CD4-positive, alpha-beta T cell (primary cell): ENCODE measurements at regions not wholly inside any gene's neighbourhood (a gene's known extent, or its start where the extent isn't known, plus 50 kb on each side); places are given as distances from the start of the nearest gene placed in this dataset.

Source experiments
- ATAC-seq: fragments of 200-7000 bp; cut with Tn5 transposase; one replicate; pipeline ENCODE4 v1.10.0; 2022; ENCODE audit warnings: mild to moderate bottlenecking; ENCODE audit not compliant: poor library complexity
- CTCF ChIA-PET: fragments of 350-600 bp; sonication (Branson Sonifier 250); formaldehyde crosslinking; loops from one replicate; lab custom pipeline; 2021; ENCODE audit warnings: antibody characterized with exemption, inconsistent platforms; lab: Charles Lee
- POLR2A ChIA-PET: fragments of 350-600 bp; sonication (Branson Sonifier 250); formaldehyde crosslinking; loops from one replicate; lab custom pipeline; 2021; ENCODE audit warnings: antibody characterized with exemption, inconsistent platforms; lab: Charles Lee
- DNase-seq, 14 experiments: peaks; one replicate each; pipeline ENCODE4 v3.0.0-alpha.2; 2013 to 2020; ENCODE audit warnings: mixed read lengths in 2 of 14
- H3K27ac ChIP-seq, 2 donors: one replicate each; pipeline versions ENCODE4 v1.5.1 to v1.7.0; 2013; ENCODE audit warnings: low read length in 2 of 2, low read depth in 1 of 2, mild to moderate bottlenecking in 1 of 2
- H3K27me3 ChIP-seq, 2 experiments: 1 replicate in 1 of 2; 2 replicates in 1 of 2; pipeline versions ENCODE4 v1.6.1 to v1.7.0; 2013; ENCODE audit warnings: low read length in 2 of 2, control low read depth in 1 of 2, mild to moderate bottlenecking in 1 of 2, moderate library complexity in 1 of 2; ENCODE audit not compliant: insufficient read depth in 2 of 2, control insufficient read depth in 1 of 2
- H3K36me3 ChIP-seq: one replicate; pipeline ENCODE4 v1.6.1; 2013; ENCODE audit warnings: low read length, control low read depth; ENCODE audit not compliant: insufficient read depth
- H3K4me1 ChIP-seq: one replicate; pipeline ENCODE4 v1.6.1; 2013; ENCODE audit warnings: low read length, control low read depth; ENCODE audit not compliant: insufficient read depth
- H3K4me3 ChIP-seq: one replicate; pipeline ENCODE4 v1.5.1; 2013; ENCODE audit warnings: mild to moderate bottlenecking, low read length, moderate library complexity
- H3K9me3 ChIP-seq, 2 experiments: 1 replicate in 1 of 2; 2 replicates in 1 of 2; pipeline versions ENCODE4 v1.6.1 to v1.7.0; 2013; ENCODE audit warnings: low read length in 2 of 2, mild to moderate bottlenecking in 2 of 2, control low read depth in 1 of 2, moderate library complexity in 1 of 2; ENCODE audit not compliant: control insufficient read depth in 1 of 2, insufficient read depth in 1 of 2
- H3K27ac Mint-ChIP-seq: one replicate; pipeline ENCODE4 v1.8.0; 2020; ENCODE audit warnings: mixed read lengths
- H3K27me3 Mint-ChIP-seq: one replicate; pipeline ENCODE4 v1.8.0; 2021; ENCODE audit warnings: mixed read lengths
- H3K36me3 Mint-ChIP-seq: one replicate; pipeline ENCODE4 v1.8.0; 2021; ENCODE audit warnings: low read depth, mixed read lengths
- H3K4me1 Mint-ChIP-seq: one replicate; pipeline ENCODE4 v1.8.0; 2021; ENCODE audit warnings: low read depth, mixed read lengths
- H3K4me3 Mint-ChIP-seq: one replicate; pipeline ENCODE4 v1.8.0; 2020; ENCODE audit warnings: mild to moderate bottlenecking, mixed read lengths
- H3K9me3 Mint-ChIP-seq: one replicate; pipeline ENCODE4 v1.8.0; 2020; ENCODE audit warnings: mixed read lengths
- intact Hi-C, 2 experiments: fragments of 100-400 bp; cut with DNase I in 1 of 2; cut with micrococcal nuclease in 1 of 2; formaldehyde crosslinking; loops; one replicate each; pipeline versions ENCODE4 v1.15.1 to v1.9.0; 2023 to 2025; cut with DNase I, micrococcal nuclease
- TF ChIP-seq, protein P1 (sequence below): fragments of 200-600 bp; IDR thresholded peaks from one replicate; pipeline ENCODE4 v1.8.0; 2022; ENCODE audit warnings: antibody characterized with exemption, mild to moderate bottlenecking

DNA sequence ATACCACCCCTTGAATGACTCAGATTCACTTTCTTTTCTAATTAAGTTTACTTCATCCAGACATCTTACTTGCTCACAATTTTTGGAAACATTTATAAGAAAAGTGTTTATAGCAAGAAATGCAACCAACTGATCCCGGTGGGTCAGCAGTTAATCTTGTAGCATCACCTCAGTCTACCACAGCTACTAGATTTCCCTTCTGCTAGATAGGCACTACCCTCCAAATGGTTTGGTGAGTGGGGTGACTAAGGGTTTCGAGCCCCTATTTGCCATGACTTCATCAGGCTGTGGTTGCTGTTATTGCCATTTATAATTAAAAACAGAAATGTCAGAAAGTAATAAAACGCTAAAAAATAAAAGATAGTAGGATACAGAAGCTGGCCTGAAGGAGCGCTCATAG is 930.1 kb upstream of the GJE1 start:
- Histone ChIP-seq H3K4me1 (no peaks in the 10 kb centered on the region), H3K4me3 (no peak overlapping the region), H3K27me3 (no peaks in the 10 kb centered on the region), H3K36me3 (no peaks in the 10 kb centered on the region), H3K27ac (no peak overlapping the region), H3K9me3 (no peaks in the 10 kb centered on the region)
- H3K4me3 Mint-ChIP-seq = no peak overlapping the region
- no peaks in the 10 kb centered on the region for H3K4me1 Mint-ChIP-seq
- no peaks in the 10 kb centered on the region for H3K9me3 Mint-ChIP-seq
- H3K27ac Mint-ChIP-seq = no peak overlapping the region
- TF ChIP-seq, protein P1, sequence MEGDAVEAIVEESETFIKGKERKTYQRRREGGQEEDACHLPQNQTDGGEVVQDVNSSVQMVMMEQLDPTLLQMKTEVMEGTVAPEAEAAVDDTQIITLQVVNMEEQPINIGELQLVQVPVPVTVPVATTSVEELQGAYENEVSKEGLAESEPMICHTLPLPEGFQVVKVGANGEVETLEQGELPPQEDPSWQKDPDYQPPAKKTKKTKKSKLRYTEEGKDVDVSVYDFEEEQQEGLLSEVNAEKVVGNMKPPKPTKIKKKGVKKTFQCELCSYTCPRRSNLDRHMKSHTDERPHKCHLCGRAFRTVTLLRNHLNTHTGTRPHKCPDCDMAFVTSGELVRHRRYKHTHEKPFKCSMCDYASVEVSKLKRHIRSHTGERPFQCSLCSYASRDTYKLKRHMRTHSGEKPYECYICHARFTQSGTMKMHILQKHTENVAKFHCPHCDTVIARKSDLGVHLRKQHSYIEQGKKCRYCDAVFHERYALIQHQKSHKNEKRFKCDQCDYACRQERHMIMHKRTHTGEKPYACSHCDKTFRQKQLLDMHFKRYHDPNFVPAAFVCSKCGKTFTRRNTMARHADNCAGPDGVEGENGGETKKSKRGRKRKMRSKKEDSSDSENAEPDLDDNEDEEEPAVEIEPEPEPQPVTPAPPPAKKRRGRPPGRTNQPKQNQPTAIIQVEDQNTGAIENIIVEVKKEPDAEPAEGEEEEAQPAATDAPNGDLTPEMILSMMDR = no peak
- intact Hi-C loops = no loop called here
- H3K36me3 Mint-ChIP-seq = no peaks in the 10 kb centered on the region
- ChIA-PET POLR2A (no interaction called here), CTCF (no interaction called here)
- ATAC-seq = no peak
- no peaks in the 10 kb centered on the region for H3K27me3 Mint-ChIP-seq
- no peak for DNase-seq

DNA sequence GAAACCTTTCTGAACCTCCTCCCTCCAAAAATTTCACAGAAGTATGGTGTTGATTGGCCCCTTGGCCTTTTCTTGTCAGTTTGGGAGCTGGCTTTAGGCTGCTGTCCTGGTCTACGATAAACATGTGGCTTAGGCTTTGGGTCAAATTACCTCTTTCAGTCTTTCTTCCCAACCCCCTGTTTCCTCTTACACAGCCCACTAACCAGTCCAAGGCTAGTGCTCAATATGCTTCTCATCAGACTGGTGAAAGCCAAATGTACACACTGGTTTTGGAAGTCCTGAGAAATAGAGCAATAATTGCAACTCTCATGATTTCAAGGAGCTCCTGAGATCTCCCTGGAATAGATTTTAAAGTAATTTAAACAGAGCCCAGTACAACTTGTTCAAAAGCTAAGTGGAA is 933.7 kb upstream of the GJE1 start:
- no peaks in the 10 kb centered on the region for H3K36me3 Mint-ChIP-seq
- H3K4me3 Mint-ChIP-seq = no peak overlapping the region
- DNase-seq = no peak
- Histone ChIP-seq H3K27ac (no peak overlapping the region), H3K4me1 (no peaks in the 10 kb centered on the region), H3K36me3 (no peaks in the 10 kb centered on the region), H3K9me3 (no peaks in the 10 kb centered on the region), H3K27me3 (no peaks in the 10 kb centered on the region), H3K4me3 (no peak overlapping the region)
- no peaks in the 10 kb centered on the region for H3K27me3 Mint-ChIP-seq
- TF ChIP-seq, protein P1 = no peak
- POLR2A ChIA-PET = no interaction called here
- intact Hi-C loops = no loop called here
- H3K4me1 Mint-ChIP-seq = no peaks in the 10 kb centered on the region
- CTCF ChIA-PET = no interaction called here
- H3K27ac Mint-ChIP-seq = no peak overlapping the region
- H3K9me3 Mint-ChIP-seq = no peaks in the 10 kb centered on the region
- ATAC-seq = no peak

DNA sequence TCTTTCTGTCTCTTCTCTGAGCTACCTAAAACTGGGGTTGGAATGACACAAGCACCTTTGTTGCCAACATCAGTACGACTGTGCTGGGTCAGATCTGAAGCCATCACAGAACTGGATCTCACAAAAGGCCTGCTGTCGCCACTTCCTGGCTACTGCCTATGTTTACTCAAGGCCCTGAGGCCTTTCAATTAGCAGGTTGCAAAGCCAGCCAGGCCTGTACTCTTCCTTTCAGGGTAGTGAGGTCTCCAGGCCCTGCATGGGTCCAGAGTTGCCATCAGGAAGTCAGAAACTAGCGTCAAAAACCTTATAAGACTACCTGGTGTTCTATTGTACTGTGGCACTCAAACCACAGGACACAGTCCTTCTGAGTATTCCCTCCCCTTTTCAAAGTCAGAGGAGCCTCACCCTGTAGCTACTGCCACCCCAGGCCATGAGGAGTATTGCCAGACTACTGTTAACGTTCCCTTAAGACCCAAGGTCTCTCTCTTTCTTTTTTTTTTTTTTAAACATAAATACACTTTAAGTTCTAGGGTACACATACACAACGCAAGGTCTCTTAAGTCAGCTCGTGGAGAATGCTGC is 937.4 kb upstream of the GJE1 start:
- Histone ChIP-seq H3K36me3 (no peaks in the 10 kb centered on the region), H3K4me1 (no peaks in the 10 kb centered on the region), H3K4me3 (no peak overlapping the region), H3K27ac (no peak overlapping the region), H3K27me3 (no peaks in the 10 kb centered on the region), H3K9me3 (no peaks in the 10 kb centered on the region)
- DNase-seq (no peak), ATAC-seq (no peak)
- Mint-ChIP-seq H3K36me3 (no peaks in the 10 kb centered on the region), H3K27me3 (no peaks in the 10 kb centered on the region), H3K4me3 (no peak overlapping the region), H3K27ac (no peak overlapping the region), H3K4me1 (no peaks in the 10 kb centered on the region), H3K9me3 (peaks cover 2% of the 10 kb centered on the region)
- TF ChIP-seq, protein P1 = no peak
- ChIA-PET CTCF (interaction anchor here (0.6 kb wide), 1 partner anchor 831 kb away, joined by 3 read pairs; no protein-coding TSS in a partner anchor), POLR2A (no interaction called here)
- intact Hi-C loops = no loop called here
